Fibroblast of lung (primary cell): ENCODE measurements at regions not wholly inside any gene's neighbourhood (a gene's known extent, or its start where the extent isn't known, plus 50 kb on each side); places are given as distances from the start of the nearest gene placed in this dataset.

Experiments
- DNase-seq, 2 donors: peaks; one replicate each; pipeline versions ENCODE4 v3.0.0 to v3.0.0-alpha.2; 2010; ENCODE audit warnings: low read depth in 2 of 2
- H2AFZ ChIP-seq: 2 replicates; pipeline ENCODE4 v1.5.1; 2012; ENCODE audit warnings: low read length, control low read depth, inconsistent platforms
- H3K27ac ChIP-seq: 2 replicates; pipeline ENCODE4 v1.5.1; 2011; ENCODE audit warnings: low read length, control low read depth; ENCODE audit not compliant: insufficient read depth
- H3K27me3 ChIP-seq: 2 replicates; pipeline ENCODE4 v1.5.1; 2011; ENCODE audit warnings: mild to moderate bottlenecking, low read length; ENCODE audit not compliant: control insufficient read depth, insufficient read depth
- H3K36me3 ChIP-seq: 2 replicates; pipeline ENCODE4 v1.5.1; 2011; ENCODE audit warnings: low read length; ENCODE audit not compliant: control insufficient read depth, insufficient read depth
- H3K4me1 ChIP-seq: 2 replicates; pipeline ENCODE4 v1.5.1; 2011; ENCODE audit warnings: low read length; ENCODE audit not compliant: control insufficient read depth, insufficient read depth; ENCODE audit errors: extremely low read depth
- H3K4me2 ChIP-seq: 2 replicates; pipeline ENCODE4 v1.5.1; 2011; ENCODE audit warnings: low read length, control low read depth; ENCODE audit not compliant: insufficient read depth; ENCODE audit errors: extremely low read depth
- H3K4me3 ChIP-seq, 4 experiments: fragments of 200-600 bp in 1 of 4; sonication (generic) in 1 of 4; replicated peaks in 1 of 4; 2 replicates each; pipeline ENCODE4 v1.5.1; 2011 to 2016; ENCODE audit warnings: low read length in 4 of 4, low read depth in 3 of 4, mild to moderate bottlenecking in 3 of 4, control low read depth in 2 of 4, inconsistent platforms in 1 of 4, mixed read lengths in 1 of 4; ENCODE audit not compliant: insufficient read depth in 1 of 4; ENCODE audit errors: control extremely low read depth in 1 of 4
- H3K79me2 ChIP-seq: 2 replicates; pipeline ENCODE4 v1.5.1; 2012; ENCODE audit warnings: mild to moderate bottlenecking, low read length, inconsistent platforms; ENCODE audit not compliant: control insufficient read depth, insufficient read depth
- H3K9ac ChIP-seq: 2 replicates; pipeline ENCODE4 v1.5.1; 2011; ENCODE audit warnings: mild to moderate bottlenecking, low read length, control low read depth; ENCODE audit not compliant: insufficient read depth
- H3K9me3 ChIP-seq: 2 replicates; pipeline ENCODE4 v1.5.1; 2012; ENCODE audit warnings: low read depth, low read length; ENCODE audit not compliant: control insufficient read depth, insufficient read depth
- H4K20me1 ChIP-seq: 2 replicates; pipeline ENCODE4 v1.5.1; 2011; ENCODE audit warnings: low read length; ENCODE audit not compliant: control insufficient read depth, insufficient read depth; ENCODE audit errors: extremely low read depth
- EZH2 ChIP-seq: IDR thresholded peaks from 2 replicates; pipeline ENCODE4 v1.5.1; 2012; ENCODE audit warnings: low read length, control low read depth, mild to moderate bottlenecking; ENCODE audit errors: missing control alignments
- TF ChIP-seq, protein P1 (sequence below), 2 donors: IDR thresholded peaks in 1 of 2; conservative IDR thresholded peaks in 1 of 2; 1 replicate in 1 of 2; 2 replicates in 1 of 2; pipeline ENCODE4 v1.5.1; 2011 to 2012; ENCODE audit warnings: low read length in 2 of 2, control low read depth in 1 of 2, inconsistent platforms in 1 of 2, low read depth in 1 of 2, mild to moderate bottlenecking in 1 of 2

DNA sequence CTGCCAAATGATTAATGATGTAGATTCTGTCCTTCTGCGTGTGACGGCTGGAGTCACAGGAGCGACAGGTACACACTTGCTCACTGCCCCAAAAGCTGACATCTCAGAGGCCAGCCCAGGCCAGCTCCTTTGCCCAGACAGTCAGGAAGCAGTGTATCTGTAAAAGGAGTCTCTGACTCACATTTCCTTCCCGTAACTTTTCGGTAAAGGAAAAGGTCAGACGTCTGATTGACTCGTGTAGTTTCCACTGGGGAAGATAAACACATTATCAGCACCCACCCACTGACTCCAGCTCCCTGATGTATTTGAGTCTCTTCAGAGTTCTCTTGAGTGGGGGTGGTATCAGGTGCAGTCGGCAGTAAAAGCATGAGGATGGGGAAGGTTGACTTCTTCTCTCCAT lies 64.4 kb upstream of the WWC1 start:
- Histone ChIP-seq H2AFZ (no peak overlapping the region), H3K4me3 (no peak overlapping the region), H3K27me3 (no peaks in the 10 kb centered on the region), H3K9me3 (no peaks in the 10 kb centered on the region), H3K36me3 (no peaks in the 10 kb centered on the region), H4K20me1 (no peaks in the 10 kb centered on the region), H3K27ac (no peak overlapping the region), H3K4me1 (no peaks in the 10 kb centered on the region), H3K9ac (no peak overlapping the region), H3K79me2 (no peaks in the 10 kb centered on the region), H3K4me2 (no peak overlapping the region)
- TF ChIP-seq EZH2, result no peak
- TF ChIP-seq, protein P1, sequence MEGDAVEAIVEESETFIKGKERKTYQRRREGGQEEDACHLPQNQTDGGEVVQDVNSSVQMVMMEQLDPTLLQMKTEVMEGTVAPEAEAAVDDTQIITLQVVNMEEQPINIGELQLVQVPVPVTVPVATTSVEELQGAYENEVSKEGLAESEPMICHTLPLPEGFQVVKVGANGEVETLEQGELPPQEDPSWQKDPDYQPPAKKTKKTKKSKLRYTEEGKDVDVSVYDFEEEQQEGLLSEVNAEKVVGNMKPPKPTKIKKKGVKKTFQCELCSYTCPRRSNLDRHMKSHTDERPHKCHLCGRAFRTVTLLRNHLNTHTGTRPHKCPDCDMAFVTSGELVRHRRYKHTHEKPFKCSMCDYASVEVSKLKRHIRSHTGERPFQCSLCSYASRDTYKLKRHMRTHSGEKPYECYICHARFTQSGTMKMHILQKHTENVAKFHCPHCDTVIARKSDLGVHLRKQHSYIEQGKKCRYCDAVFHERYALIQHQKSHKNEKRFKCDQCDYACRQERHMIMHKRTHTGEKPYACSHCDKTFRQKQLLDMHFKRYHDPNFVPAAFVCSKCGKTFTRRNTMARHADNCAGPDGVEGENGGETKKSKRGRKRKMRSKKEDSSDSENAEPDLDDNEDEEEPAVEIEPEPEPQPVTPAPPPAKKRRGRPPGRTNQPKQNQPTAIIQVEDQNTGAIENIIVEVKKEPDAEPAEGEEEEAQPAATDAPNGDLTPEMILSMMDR (conservative IDR thresholded peaks at IDR 0.05 in 1 of 2, IDR thresholded peaks at IDR 0.05 in 1 of 2; ENCODE audit: low read depth in 1 of 2, low read length in 2 of 2), result no peak
- peak in 1 of 2 donors; percentile 55 for DNase-seq

DNA sequence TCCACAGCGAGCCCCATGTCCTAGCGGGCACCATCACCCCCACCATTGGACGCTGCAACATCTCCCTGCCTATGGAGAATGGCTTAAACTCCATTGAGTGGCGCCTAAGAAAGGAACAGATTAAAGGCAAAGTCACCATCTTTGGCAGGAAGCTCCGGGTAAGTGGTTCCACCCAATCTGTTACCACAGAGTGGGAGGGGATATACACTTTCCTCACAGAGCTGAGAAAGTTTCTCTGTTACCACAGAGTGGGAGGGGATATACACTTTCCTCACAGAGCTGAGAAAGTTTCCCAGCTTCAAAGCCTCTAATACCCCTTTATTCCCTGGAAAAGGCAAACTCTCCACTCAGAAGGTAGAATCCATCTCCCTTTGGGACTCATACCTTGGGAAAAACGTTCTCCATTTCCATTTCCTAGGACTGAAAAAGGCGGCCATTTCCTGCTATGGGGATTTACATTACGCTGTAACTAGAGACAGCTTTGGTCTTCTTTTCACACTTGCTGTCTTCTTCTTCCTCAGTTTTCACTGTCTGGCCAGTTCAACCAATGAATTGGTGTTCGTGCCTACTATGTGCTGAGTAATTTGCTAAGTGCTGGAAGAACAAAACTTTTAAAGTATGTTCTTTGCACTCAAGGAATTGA lies 63.4 kb upstream of the WWC1 start:
- Histone ChIP-seq H3K27me3 (no peaks in the 10 kb centered on the region), H4K20me1 (no peaks in the 10 kb centered on the region), H2AFZ (no peak overlapping the region), H3K79me2 (no peaks in the 10 kb centered on the region), H3K27ac (no peak overlapping the region), H3K4me3 (no peak overlapping the region), H3K9ac (no peak overlapping the region), H3K4me2 (no peak overlapping the region), H3K4me1 (no peaks in the 10 kb centered on the region), H3K36me3 (no peaks in the 10 kb centered on the region), H3K9me3 (no peaks in the 10 kb centered on the region)
- peak; percentile 27 to 61 for DNase-seq
- no peak for TF ChIP-seq EZH2
- TF ChIP-seq, protein P1 (conservative IDR thresholded peaks at IDR 0.05 in 1 of 2, IDR thresholded peaks at IDR 0.05 in 1 of 2; ENCODE audit: low read depth in 1 of 2, low read length in 2 of 2), result no peak

DNA sequence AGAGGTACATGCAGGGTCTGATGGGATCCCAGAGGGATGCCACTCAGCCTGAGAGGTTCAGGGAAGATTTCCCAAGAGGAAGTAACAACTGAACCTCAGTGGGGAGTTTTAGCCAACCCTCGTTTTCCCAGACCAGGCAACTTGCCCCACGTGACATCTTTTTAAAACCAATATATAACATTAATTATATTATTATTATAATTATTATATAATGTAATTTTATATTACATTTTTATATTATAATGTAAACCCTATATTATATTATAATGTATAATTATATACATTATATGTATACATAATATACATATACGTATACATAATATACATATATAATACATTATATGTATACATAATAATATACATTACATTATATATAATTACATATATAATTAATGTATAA lies 62.8 kb upstream of the WWC1 start:
- no peak for DNase-seq
- H3K4me1 ChIP-seq, result no peaks in the 10 kb centered on the region
- no peaks in the 10 kb centered on the region for H3K9me3 ChIP-seq
- no peak overlapping the region for H2AFZ ChIP-seq
- H3K79me2 ChIP-seq, result no peaks in the 10 kb centered on the region
- no peak overlapping the region for H3K4me2 ChIP-seq
- H4K20me1 ChIP-seq, result no peaks in the 10 kb centered on the region
- TF ChIP-seq, protein P1 (conservative IDR thresholded peaks at IDR 0.05 in 1 of 2, IDR thresholded peaks at IDR 0.05 in 1 of 2; ENCODE audit: low read depth in 1 of 2, low read length in 2 of 2), result no peak
- no peak for TF ChIP-seq EZH2
- H3K9ac ChIP-seq, result no peak overlapping the region
- no peaks in the 10 kb centered on the region for H3K27me3 ChIP-seq
- H3K36me3 ChIP-seq, result no peaks in the 10 kb centered on the region
- no peak overlapping the region for H3K4me3 ChIP-seq
- no peak overlapping the region for H3K27ac ChIP-seq
